CD14-positive monocyte (primary cell): ENCODE measurements at regions not wholly inside any gene's neighbourhood (a gene's known extent, or its start where the extent isn't known, plus 50 kb on each side); places are given as distances from the start of the nearest gene placed in this dataset.

Source experiments
- DNase-seq, 3 donors: peaks; one replicate each; pipeline ENCODE4 v3.0.0-alpha.2; 2011 to 2022
- H2AFZ ChIP-seq: 2 replicates; pipeline ENCODE4 v1.6.0; 2012; ENCODE audit warnings: mild to moderate bottlenecking, low read depth, low read length, inconsistent platforms; ENCODE audit not compliant: insufficient read depth, poor library complexity, severe bottlenecking
- H3K27ac ChIP-seq, 2 donors: 1 replicate in 1 of 2; 2 replicates in 1 of 2; pipeline ENCODE4 v1.5.1; 2012 to 2013; ENCODE audit warnings: low read length in 2 of 2, control low read depth in 1 of 2, inconsistent platforms in 1 of 2, low read depth in 1 of 2, mild to moderate bottlenecking in 1 of 2
- H3K27me3 ChIP-seq, 2 donors: one replicate each; pipeline versions ENCODE4 v1.6.0 to v1.6.1; 2011 to 2013; ENCODE audit warnings: low read length in 2 of 2; ENCODE audit not compliant: control insufficient read depth in 2 of 2, insufficient read depth in 2 of 2
- H3K36me3 ChIP-seq, 2 donors: replicated peaks in 1 of 2; 1 replicate in 1 of 2; 2 replicates in 1 of 2; pipeline versions ENCODE4 v1.5.1 to v1.6.1; 2012 to 2013; ENCODE audit warnings: low read length in 2 of 2, control low read depth in 1 of 2, inconsistent platforms in 1 of 2, mild to moderate bottlenecking in 1 of 2; ENCODE audit not compliant: insufficient read depth in 2 of 2, control insufficient read depth in 1 of 2
- H3K4me1 ChIP-seq, 2 donors: 1 replicate in 1 of 2; 2 replicates in 1 of 2; pipeline versions ENCODE4 v1.5.1 to v1.6.1; 2012 to 2013; ENCODE audit warnings: low read length in 2 of 2, control low read depth in 1 of 2, inconsistent platforms in 1 of 2, mild to moderate bottlenecking in 1 of 2, moderate library complexity in 1 of 2; ENCODE audit not compliant: insufficient read depth in 2 of 2, control insufficient read depth in 1 of 2
- H3K4me2 ChIP-seq: replicated peaks from 2 replicates; pipeline ENCODE3; 2012; ENCODE audit warnings: low read length, moderate library complexity, mild to moderate bottlenecking; ENCODE audit not compliant: poor library complexity, severe bottlenecking; ENCODE audit errors: extremely low read depth
- H3K4me3 ChIP-seq, 3 experiments: fragments of 200-600 bp in 1 of 3; sonication (generic) in 1 of 3; replicated peaks in 1 of 3; 1 replicate in 2 of 3; 2 replicates in 1 of 3; pipeline ENCODE4 v1.5.1; 2011 to 2013; ENCODE audit warnings: low read length in 3 of 3, mild to moderate bottlenecking in 3 of 3, control low read depth in 2 of 3, low read depth in 2 of 3, inconsistent platforms in 1 of 3, moderate library complexity in 1 of 3
- H3K79me2 ChIP-seq: 2 replicates; pipeline ENCODE4 v1.6.0; 2012; ENCODE audit warnings: mild to moderate bottlenecking, control low read depth, inconsistent platforms, low read length, moderate library complexity; ENCODE audit not compliant: insufficient read depth
- H3K9ac ChIP-seq: 2 replicates; pipeline ENCODE4 v1.6.0; 2017; ENCODE audit warnings: low read length, mild to moderate bottlenecking; ENCODE audit not compliant: insufficient read depth, poor library complexity, severe bottlenecking
- H3K9me3 ChIP-seq, 2 donors: replicated peaks in 1 of 2; 1 replicate in 1 of 2; 2 replicates in 1 of 2; pipeline versions ENCODE4 v1.5.1 to v1.6.1; 2012 to 2013; ENCODE audit warnings: low read length in 2 of 2, control low read depth in 1 of 2; ENCODE audit not compliant: control insufficient read depth in 1 of 2, insufficient read depth in 1 of 2
- H4K20me1 ChIP-seq: 2 replicates; pipeline ENCODE4 v1.6.0; 2012; ENCODE audit warnings: mild to moderate bottlenecking, low read length, control low read depth, moderate library complexity; ENCODE audit not compliant: insufficient read depth
- H3K27ac Mint-ChIP-seq, 7 donors: one replicate each; pipeline ENCODE4 v1.8.0; 2020; ENCODE audit warnings: mild to moderate bottlenecking in 7 of 7, mixed read lengths in 7 of 7, moderate library complexity in 6 of 7, inconsistent platforms in 2 of 7
- H3K27me3 Mint-ChIP-seq, 3 donors: one replicate each; pipeline ENCODE4 v1.8.0; 2021 to 2022; ENCODE audit warnings: low read depth in 3 of 3, mild to moderate bottlenecking in 3 of 3, mixed read lengths in 3 of 3, moderate library complexity in 3 of 3, inconsistent platforms in 1 of 3
- H3K36me3 Mint-ChIP-seq, 2 donors: one replicate each; pipeline ENCODE4 v1.8.0; 2020; ENCODE audit warnings: mixed read lengths in 2 of 2, inconsistent platforms in 1 of 2, mild to moderate bottlenecking in 1 of 2
- H3K4me1 Mint-ChIP-seq: one replicate; pipeline ENCODE4 v1.8.0; 2020; ENCODE audit warnings: mild to moderate bottlenecking, mixed read lengths
- H3K4me3 Mint-ChIP-seq, 2 donors: one replicate each; pipeline ENCODE4 v1.8.0; 2020; ENCODE audit warnings: mild to moderate bottlenecking in 2 of 2, mixed read lengths in 2 of 2, moderate library complexity in 1 of 2
- H3K9me3 Mint-ChIP-seq, 7 donors: one replicate each; pipeline ENCODE4 v1.8.0; 2020 to 2022; ENCODE audit warnings: mixed read lengths in 7 of 7, mild to moderate bottlenecking in 6 of 7, moderate library complexity in 6 of 7, inconsistent platforms in 2 of 7
- CTCF ChIP-seq: fragments of 200-600 bp; IDR thresholded peaks from one replicate; pipeline ENCODE4 v1.8.0; 2022; ENCODE audit warnings: antibody characterized with exemption, mild to moderate bottlenecking
- WGBS: methylation state at CpG from one replicate; pipeline ENCODE4 v1.1.5; 2013; ENCODE audit warnings: missing lambda C conversion rate; ENCODE audit not compliant: insufficient coverage; 5-methylcytosine and 5-hydroxymethylcytosine counted together
- intact Hi-C, 2 donors: fragments of 100-400 bp; cut with micrococcal nuclease; formaldehyde crosslinking; loops; one replicate each; pipeline versions ENCODE4 v1.15.0 to v1.15.1; 2023

GRCh38 chr20:11018668-11019170 is 344.9 kb upstream of the JAG1 start:
- H3K4me3 ChIP-seq, result no peak overlapping the region
- Mint-ChIP-seq H3K27me3 (peaks cover 0 to 4% (median 3%) of the 10 kb centered on the region in 3 donors), H3K9me3 (peaks cover 0 to 9% (median 3%) of the 10 kb centered on the region in 7 donors), H3K27ac (no peak overlapping the region), H3K36me3 (no peaks in the 10 kb centered on the region), H3K4me1 (no peaks in the 10 kb centered on the region), H3K4me3 (no peak overlapping the region)
- H3K79me2 ChIP-seq, result no peaks in the 10 kb centered on the region
- H3K4me2 ChIP-seq, result no peak overlapping the region
- intact Hi-C loops, result no loop called here
- no peaks in the 10 kb centered on the region for H3K27me3 ChIP-seq
- no peak for TF ChIP-seq CTCF
- peaks cover 0 to 4% of the 10 kb centered on the region in 2 donors for H3K9me3 ChIP-seq
- H2AFZ ChIP-seq, result no peak overlapping the region
- H4K20me1 ChIP-seq, result no peaks in the 10 kb centered on the region
- no peaks in the 10 kb centered on the region for H3K36me3 ChIP-seq
- no peaks in the 10 kb centered on the region for H3K4me1 ChIP-seq
- H3K27ac ChIP-seq, result no peak overlapping the region
- DNase-seq, result no peak
- WGBS, result 91% methylated on average over 5 of the region's 6 CpGs
- H3K9ac ChIP-seq, result no peak overlapping the region

- H3K27ac Mint-ChIP-seq, result no peak overlapping the region
- TF ChIP-seq CTCF, result no peak
- H3K4me1 ChIP-seq, result no peaks in the 10 kb centered on the region
- no peak for DNase-seq
- H3K4me3 Mint-ChIP-seq, result no peak overlapping the region
- peaks cover 0 to 9% (median 3%) of the 10 kb centered on the region in 7 donors for H3K9me3 Mint-ChIP-seq
- H3K4me3 ChIP-seq, result no peak overlapping the region
- no peaks in the 10 kb centered on the region for H3K36me3 Mint-ChIP-seq
- no peak overlapping the region for H3K4me2 ChIP-seq
- intact Hi-C loops, result no loop called here
- WGBS, result no CpG with 5 or more reads among the region's 1 CpG
- H3K27ac ChIP-seq, result no peak overlapping the region
- peaks cover 0 to 4% (median 3%) of the 10 kb centered on the region in 3 donors for H3K27me3 Mint-ChIP-seq
- no peaks in the 10 kb centered on the region for H3K4me1 Mint-ChIP-seq
- H4K20me1 ChIP-seq, result no peaks in the 10 kb centered on the region
- no peaks in the 10 kb centered on the region for H3K36me3 ChIP-seq
- no peak overlapping the region for H2AFZ ChIP-seq
- peaks cover 0 to 6% of the 10 kb centered on the region in 2 donors for H3K9me3 ChIP-seq
- no peaks in the 10 kb centered on the region for H3K79me2 ChIP-seq
- no peaks in the 10 kb centered on the region for H3K27me3 ChIP-seq
- no peak overlapping the region for H3K9ac ChIP-seq
Measured at GRCh38 chr20:11020712-11021111, 346.9 kb upstream of the JAG1 start.
